HG02678 (cell line): ENCODE measurements at regions not wholly inside any gene's neighbourhood (a gene's known extent, or its start where the extent isn't known, plus 50 kb on each side); places are given as distances from the start of the nearest gene placed in this dataset.

Experiments used
- ATAC-seq: cut with Tn5 transposase; IDR thresholded peaks from one replicate; pipeline ENCODE4 v1.9.1; 2021; ENCODE audit warnings: mild to moderate bottlenecking, moderate library complexity; ENCODE audit not compliant: unreplicated experiment

DNA sequence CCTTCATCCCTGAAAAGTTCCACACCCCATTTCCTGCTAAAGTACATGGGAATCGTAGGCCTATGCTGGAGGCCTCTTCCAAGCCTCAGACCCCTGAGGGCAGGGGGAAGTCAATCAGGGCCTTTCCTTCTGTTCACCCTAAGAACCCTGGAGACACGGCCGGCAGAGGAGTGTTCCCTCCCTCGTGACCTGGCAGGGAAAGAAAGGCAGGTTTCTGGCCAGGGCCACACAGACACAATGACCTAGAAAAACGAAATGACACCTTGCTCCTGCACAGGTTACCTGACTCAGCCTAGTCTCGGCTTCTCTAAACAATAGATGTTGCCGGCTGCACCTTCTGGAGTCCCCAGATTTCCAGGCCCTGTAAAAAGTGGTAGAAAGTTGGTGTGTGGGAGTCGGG is 60.6 kb upstream of the CADM1 start:
- ATAC-seq = no peak

DNA sequence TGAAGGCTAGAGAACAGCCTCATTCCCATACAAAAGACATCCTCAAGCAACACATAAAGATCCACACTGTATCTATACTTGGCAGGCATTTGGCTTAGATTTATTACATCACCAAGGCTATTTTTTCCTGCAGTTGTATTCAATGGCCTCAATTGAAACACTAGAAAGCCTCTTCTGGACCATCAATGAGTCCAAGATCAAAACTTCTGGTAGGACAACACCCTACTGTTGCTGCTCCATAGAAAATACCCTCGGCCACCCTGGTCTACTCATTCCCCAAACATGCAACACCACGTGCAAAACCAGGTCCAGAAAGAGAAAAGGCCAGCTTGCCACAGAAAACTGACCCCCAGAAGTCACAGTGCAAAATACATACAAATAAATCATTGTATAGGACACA is 56.9 kb upstream of the CADM1 start:
- ATAC-seq = no peak

DNA sequence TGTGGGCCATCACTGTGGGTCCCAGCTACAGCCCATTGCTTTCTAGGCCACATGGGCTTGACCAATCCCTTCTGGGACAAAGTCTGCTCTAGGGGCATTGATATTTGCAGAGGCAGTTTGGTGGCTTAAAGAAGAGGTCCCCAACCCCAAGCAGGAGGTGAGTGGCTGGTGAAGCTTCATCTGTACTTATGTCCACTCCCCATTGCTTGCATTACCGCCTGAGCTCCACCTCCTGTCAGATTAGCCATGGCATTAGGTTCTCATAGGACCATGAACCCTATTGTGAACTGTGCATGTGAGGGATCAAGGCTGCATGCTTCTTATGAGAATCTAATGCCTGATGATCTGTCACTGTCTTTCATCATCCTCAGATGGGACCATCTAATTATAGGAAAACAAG is 54.4 kb upstream of the CADM1 start:
- ATAC-seq = no peak

DNA sequence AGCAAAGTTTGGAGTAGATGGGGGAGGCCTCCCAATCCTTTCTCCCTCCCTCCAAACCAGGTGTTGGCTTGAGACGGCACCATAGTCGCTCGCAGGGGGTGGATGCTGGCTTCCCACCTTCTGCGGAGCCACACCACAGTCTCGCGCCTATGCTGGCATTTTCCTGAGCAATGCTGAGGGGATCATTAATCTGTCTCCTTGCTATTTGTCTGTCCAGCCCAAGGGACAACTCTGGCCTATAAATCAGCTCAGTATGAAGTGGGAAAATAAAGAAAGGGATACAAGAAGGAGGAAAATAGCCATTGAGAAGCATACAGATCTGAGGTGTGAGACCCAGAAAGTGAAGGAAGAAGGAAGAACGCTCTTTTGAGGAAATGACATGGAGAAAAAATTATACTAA is 53.5 kb upstream of the CADM1 start:
- ATAC-seq = no peak

DNA sequence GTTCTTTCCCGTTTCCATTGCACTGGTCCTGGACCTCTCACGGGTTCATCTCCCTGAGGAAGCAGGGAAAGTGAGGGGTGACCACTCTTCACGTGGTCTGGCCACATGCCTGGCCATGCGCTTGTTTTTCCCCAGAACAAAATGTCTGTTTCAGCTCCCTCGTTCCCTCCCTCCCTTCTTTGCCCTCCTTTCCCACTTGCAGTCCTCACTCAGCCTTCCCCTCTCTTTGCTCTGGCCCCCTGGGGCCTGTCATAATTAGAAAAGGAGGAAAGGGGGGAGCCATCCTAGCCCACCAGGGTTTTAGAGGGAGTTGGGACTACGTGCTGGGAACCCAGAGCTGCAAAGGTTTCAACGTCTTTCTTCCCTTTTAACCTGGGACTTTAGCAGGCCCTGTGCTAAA is 52.8 kb upstream of the CADM1 start:
- no peak for ATAC-seq

DNA sequence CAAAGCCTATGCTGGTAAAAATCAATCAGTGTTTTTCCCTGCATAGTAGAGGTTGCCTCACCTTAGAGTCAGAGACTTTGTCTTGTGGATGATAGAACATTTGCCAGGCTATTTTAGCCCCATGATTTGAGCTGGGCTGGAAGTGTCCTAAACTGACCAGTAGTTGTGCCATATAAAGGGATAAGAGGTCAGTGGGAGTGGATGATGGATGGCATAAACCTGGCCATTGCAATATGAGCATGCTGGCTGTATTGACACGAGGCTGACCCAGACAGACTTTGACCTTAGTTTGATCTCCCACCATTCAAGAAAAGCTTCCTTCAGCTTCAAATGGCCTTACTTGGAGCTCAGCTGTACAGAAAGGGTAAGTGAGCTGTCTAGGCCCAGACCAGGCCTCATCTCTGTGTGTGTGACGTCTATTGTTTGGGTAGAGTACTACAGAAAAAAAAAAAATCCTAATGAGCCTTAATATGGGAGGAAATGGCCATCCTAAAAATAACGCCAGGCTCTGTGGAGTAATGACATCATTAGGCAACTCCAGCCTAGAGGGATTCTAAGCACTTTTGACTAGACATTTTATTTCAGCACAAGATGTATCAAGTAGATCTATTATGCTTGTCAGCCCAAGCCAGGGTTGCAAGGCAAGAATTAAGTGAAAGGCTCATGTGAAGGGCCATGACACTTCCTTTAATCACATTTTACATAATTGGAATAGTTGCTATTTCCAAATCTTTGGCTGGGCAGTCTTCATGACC is 51.3 kb upstream of the CADM1 start:
- no peak for ATAC-seq
